CD4-positive, alpha-beta T cell (primary cell): ENCODE measurements at regions not wholly inside any gene's neighbourhood (a gene's known extent, or its start where the extent isn't known, plus 50 kb on each side); places are given as distances from the start of the nearest gene placed in this dataset.
A peak's percentile ranks its signal among the peaks of the same experiment; 100 is the strongest.

Experiments
- ATAC-seq: fragments of 200-7000 bp; cut with Tn5 transposase; one replicate; pipeline ENCODE4 v1.10.0; 2022; ENCODE audit warnings: mild to moderate bottlenecking; ENCODE audit not compliant: poor library complexity
- CTCF ChIA-PET: fragments of 350-600 bp; sonication (Branson Sonifier 250); formaldehyde crosslinking; loops from one replicate; lab custom pipeline; 2021; ENCODE audit warnings: antibody characterized with exemption, inconsistent platforms; lab: Charles Lee
- POLR2A ChIA-PET: fragments of 350-600 bp; sonication (Branson Sonifier 250); formaldehyde crosslinking; loops from one replicate; lab custom pipeline; 2021; ENCODE audit warnings: antibody characterized with exemption, inconsistent platforms; lab: Charles Lee
- DNase-seq, 14 experiments: peaks; one replicate each; pipeline ENCODE4 v3.0.0-alpha.2; 2013 to 2020; ENCODE audit warnings: mixed read lengths in 2 of 14
- H3K27ac ChIP-seq, 2 donors: one replicate each; pipeline versions ENCODE4 v1.5.1 to v1.7.0; 2013; ENCODE audit warnings: low read length in 2 of 2, low read depth in 1 of 2, mild to moderate bottlenecking in 1 of 2
- H3K27me3 ChIP-seq, 2 experiments: 1 replicate in 1 of 2; 2 replicates in 1 of 2; pipeline versions ENCODE4 v1.6.1 to v1.7.0; 2013; ENCODE audit warnings: low read length in 2 of 2, control low read depth in 1 of 2, mild to moderate bottlenecking in 1 of 2, moderate library complexity in 1 of 2; ENCODE audit not compliant: insufficient read depth in 2 of 2, control insufficient read depth in 1 of 2
- H3K36me3 ChIP-seq: one replicate; pipeline ENCODE4 v1.6.1; 2013; ENCODE audit warnings: low read length, control low read depth; ENCODE audit not compliant: insufficient read depth
- H3K4me1 ChIP-seq: one replicate; pipeline ENCODE4 v1.6.1; 2013; ENCODE audit warnings: low read length, control low read depth; ENCODE audit not compliant: insufficient read depth
- H3K4me3 ChIP-seq: one replicate; pipeline ENCODE4 v1.5.1; 2013; ENCODE audit warnings: mild to moderate bottlenecking, low read length, moderate library complexity
- H3K9me3 ChIP-seq, 2 experiments: 1 replicate in 1 of 2; 2 replicates in 1 of 2; pipeline versions ENCODE4 v1.6.1 to v1.7.0; 2013; ENCODE audit warnings: low read length in 2 of 2, mild to moderate bottlenecking in 2 of 2, control low read depth in 1 of 2, moderate library complexity in 1 of 2; ENCODE audit not compliant: control insufficient read depth in 1 of 2, insufficient read depth in 1 of 2
- H3K27ac Mint-ChIP-seq: one replicate; pipeline ENCODE4 v1.8.0; 2020; ENCODE audit warnings: mixed read lengths
- H3K27me3 Mint-ChIP-seq: one replicate; pipeline ENCODE4 v1.8.0; 2021; ENCODE audit warnings: mixed read lengths
- H3K36me3 Mint-ChIP-seq: one replicate; pipeline ENCODE4 v1.8.0; 2021; ENCODE audit warnings: low read depth, mixed read lengths
- H3K4me1 Mint-ChIP-seq: one replicate; pipeline ENCODE4 v1.8.0; 2021; ENCODE audit warnings: low read depth, mixed read lengths
- H3K4me3 Mint-ChIP-seq: one replicate; pipeline ENCODE4 v1.8.0; 2020; ENCODE audit warnings: mild to moderate bottlenecking, mixed read lengths
- H3K9me3 Mint-ChIP-seq: one replicate; pipeline ENCODE4 v1.8.0; 2020; ENCODE audit warnings: mixed read lengths
- intact Hi-C, 2 experiments: fragments of 100-400 bp; cut with DNase I in 1 of 2; cut with micrococcal nuclease in 1 of 2; formaldehyde crosslinking; loops; one replicate each; pipeline versions ENCODE4 v1.15.1 to v1.9.0; 2023 to 2025; cut with DNase I, micrococcal nuclease
- TF ChIP-seq, protein P1 (sequence below): fragments of 200-600 bp; IDR thresholded peaks from one replicate; pipeline ENCODE4 v1.8.0; 2022; ENCODE audit warnings: antibody characterized with exemption, mild to moderate bottlenecking

- ChIA-PET CTCF (interaction anchor here (2.6 kb wide), 1 partner anchor 15 kb away, joined by 6 read pairs; no protein-coding TSS in a partner anchor), POLR2A (no interaction called here)
- peak overlapping the region; percentile 21 for H3K4me3 ChIP-seq
- peak overlapping the region; percentile 21 for H3K27ac Mint-ChIP-seq
- DNase-seq (peak in 1 of 14 experiments; percentile 5), ATAC-seq (no peak)
- no peaks in the 10 kb centered on the region for H3K36me3 ChIP-seq
- no peaks in the 10 kb centered on the region for H3K36me3 Mint-ChIP-seq
- H3K4me1 Mint-ChIP-seq, result peaks cover 7% of the 10 kb centered on the region
- TF ChIP-seq, protein P1, sequence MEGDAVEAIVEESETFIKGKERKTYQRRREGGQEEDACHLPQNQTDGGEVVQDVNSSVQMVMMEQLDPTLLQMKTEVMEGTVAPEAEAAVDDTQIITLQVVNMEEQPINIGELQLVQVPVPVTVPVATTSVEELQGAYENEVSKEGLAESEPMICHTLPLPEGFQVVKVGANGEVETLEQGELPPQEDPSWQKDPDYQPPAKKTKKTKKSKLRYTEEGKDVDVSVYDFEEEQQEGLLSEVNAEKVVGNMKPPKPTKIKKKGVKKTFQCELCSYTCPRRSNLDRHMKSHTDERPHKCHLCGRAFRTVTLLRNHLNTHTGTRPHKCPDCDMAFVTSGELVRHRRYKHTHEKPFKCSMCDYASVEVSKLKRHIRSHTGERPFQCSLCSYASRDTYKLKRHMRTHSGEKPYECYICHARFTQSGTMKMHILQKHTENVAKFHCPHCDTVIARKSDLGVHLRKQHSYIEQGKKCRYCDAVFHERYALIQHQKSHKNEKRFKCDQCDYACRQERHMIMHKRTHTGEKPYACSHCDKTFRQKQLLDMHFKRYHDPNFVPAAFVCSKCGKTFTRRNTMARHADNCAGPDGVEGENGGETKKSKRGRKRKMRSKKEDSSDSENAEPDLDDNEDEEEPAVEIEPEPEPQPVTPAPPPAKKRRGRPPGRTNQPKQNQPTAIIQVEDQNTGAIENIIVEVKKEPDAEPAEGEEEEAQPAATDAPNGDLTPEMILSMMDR, result no peak
- intact Hi-C loops, result no loop called here
- peaks cover 3 to 4% of the 10 kb centered on the region in 2 experiments for H3K27me3 ChIP-seq
- H3K4me1 ChIP-seq, result no peaks in the 10 kb centered on the region
- H3K9me3 Mint-ChIP-seq, result no peaks in the 10 kb centered on the region
- H3K9me3 ChIP-seq, result no peaks in the 10 kb centered on the region
- H3K27me3 Mint-ChIP-seq, result peaks cover 50% of the 10 kb centered on the region
- H3K27ac ChIP-seq, result no peak overlapping the region
- peak overlapping the region; percentile 78 for H3K4me3 Mint-ChIP-seq
Observed at GRCh38 chr14:21825845-21826244, 152.2 kb upstream of the OR4E1 start.

DNA sequence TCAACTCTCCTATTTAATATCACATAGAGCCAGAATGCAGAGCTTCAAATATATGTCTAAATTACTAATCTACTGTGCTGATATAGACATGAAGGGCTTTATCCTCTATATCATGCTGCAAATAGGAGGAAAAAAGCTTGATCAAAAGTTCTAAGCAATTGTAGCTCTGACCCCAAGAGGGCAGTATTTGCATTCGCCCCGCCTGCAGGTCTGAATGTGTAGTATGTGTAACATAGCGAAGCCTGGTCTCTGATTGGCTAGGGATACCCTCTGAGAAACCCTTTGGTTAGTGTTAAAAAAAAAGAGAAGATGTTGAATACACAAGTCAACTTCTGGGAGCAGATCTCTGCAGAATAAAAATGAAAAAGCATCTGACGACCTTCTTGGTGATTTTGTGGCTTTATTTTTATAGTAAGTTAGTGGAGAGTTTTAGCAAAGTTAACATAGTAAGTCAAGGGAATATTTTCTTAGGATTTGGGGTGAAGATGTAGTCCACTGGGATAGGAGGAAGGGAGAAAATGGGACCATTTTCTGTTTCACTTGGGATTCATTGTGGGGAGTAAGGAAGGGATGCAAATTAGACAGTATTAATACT is 151.6 kb upstream of the OR4E1 start:
- ChIA-PET CTCF (interaction anchor here (0.7 to 2.6 kb wide), 8 partner anchors 13 to 765 kb away, joined by 3 to 6 read pairs (median 3); no protein-coding TSS in a partner anchor), POLR2A (interaction anchor here (0.7 to 1.0 kb wide), 3 partner anchors 27 to 731 kb away, joined by 3 to 4 read pairs (median 4); no protein-coding TSS in a partner anchor)
- no peaks in the 10 kb centered on the region for H3K9me3 Mint-ChIP-seq
- Histone ChIP-seq H3K4me3 (peak overlapping the region; percentile 21), H3K27ac (no peak overlapping the region), H3K4me1 (no peaks in the 10 kb centered on the region), H3K36me3 (no peaks in the 10 kb centered on the region), H3K27me3 (peaks cover 4 to 9% of the 10 kb centered on the region in 2 experiments), H3K9me3 (no peaks in the 10 kb centered on the region)
- peak overlapping the region; percentile 78 for H3K4me3 Mint-ChIP-seq
- DNase-seq, result peak in 13 of 14 experiments; percentile 7 to 81 (median 38)
- peaks cover 7% of the 10 kb centered on the region for H3K4me1 Mint-ChIP-seq
- intact Hi-C loops, result no loop called here
- no peaks in the 10 kb centered on the region for H3K36me3 Mint-ChIP-seq
- peak; percentile 97 for ATAC-seq
- peak overlapping the region; percentile 21 for H3K27ac Mint-ChIP-seq
- peaks cover 54% of the 10 kb centered on the region for H3K27me3 Mint-ChIP-seq
- TF ChIP-seq, protein P1, result peak; percentile 76

- Mint-ChIP-seq H3K4me1 (peaks cover 7% of the 10 kb centered on the region), H3K27me3 (peaks cover 32% of the 10 kb centered on the region), H3K9me3 (peaks cover 5% of the 10 kb centered on the region), H3K36me3 (no peaks in the 10 kb centered on the region), H3K4me3 (no peak overlapping the region), H3K27ac (no peak overlapping the region)
- no peak for ATAC-seq
- POLR2A ChIA-PET, result no interaction called here
- H3K27me3 ChIP-seq, result peaks cover 0 to 11% of the 10 kb centered on the region in 2 experiments
- intact Hi-C loops, result no loop called here
- H3K9me3 ChIP-seq, result no peaks in the 10 kb centered on the region
- CTCF ChIA-PET, result no interaction called here
- DNase-seq, result no peak
- H3K27ac ChIP-seq, result no peak overlapping the region
- TF ChIP-seq, protein P1, result no peak
- H3K4me3 ChIP-seq, result no peak overlapping the region
- H3K36me3 ChIP-seq, result no peaks in the 10 kb centered on the region
- no peaks in the 10 kb centered on the region for H3K4me1 ChIP-seq
Observed at GRCh38 chr14:21822109-21822508, 148.5 kb upstream of the OR4E1 start.
